ACHN (cell line): ENCODE measurements at regions not wholly inside any gene's neighbourhood (a gene's known extent, or its start where the extent isn't known, plus 50 kb on each side); places are given as distances from the start of the nearest gene placed in this dataset.
"Not testable (repeated sequence)": the region's sequence is repeated elsewhere in the genome, so short reads cannot be mapped to it uniquely, and the experiment has no call there.

Source experiments
- DNase-seq: peaks from one replicate; pipeline ENCODE4 v3.0.0-alpha.2; 2015
- in situ Hi-C: cut with HindIII; loops from 2 replicates; pipeline ENCODE4 v1.10.0; 2017; ENCODE audit warnings: low sequenced_read_pairs, low pct_ligation_motif_present, low pct_unique_long_range_greater_than_20kb

- in situ Hi-C loops, DNase-seq: not testable (repeated sequence)
Observed at GRCh38 chr2:62599674-62600410, 93.8 kb upstream of the TMEM17 start.

GRCh38 chr2:62597323-62597722 is 91.3 kb upstream of the TMEM17 start:
- in situ Hi-C loops, result no loop called here
- no peak for DNase-seq

- DNase-seq, result peak; percentile 23
- in situ Hi-C loops, result no loop called here
Observed at GRCh38 chr2:62596061-62596921, 90.3 kb upstream of the TMEM17 start.

GRCh38 chr2:62595474-62595873 is 89.5 kb upstream of the TMEM17 start:
- in situ Hi-C loops, result no loop called here
- no peak for DNase-seq

GRCh38 chr2:62593825-62594224 is 87.8 kb upstream of the TMEM17 start:
- DNase-seq, result no peak
- in situ Hi-C loops, result no loop called here

- in situ Hi-C loops, result no loop called here
Observed at GRCh38 chr2:62591491-62591890, 85.5 kb upstream of the TMEM17 start.

GRCh38 chr2:62589691-62590356 is 83.8 kb upstream of the TMEM17 start:
- no peak for DNase-seq
- in situ Hi-C loops, result no loop called here

More at GRCh38 chr2:62591491-62591890, 85.5 kb upstream of the TMEM17 start:
- DNase-seq, result no peak

- DNase-seq, result no peak
- in situ Hi-C loops, result no loop called here
Observed at GRCh38 chr2:62587592-62587991, 81.6 kb upstream of the TMEM17 start.

- DNase-seq, result no peak
Observed at GRCh38 chr2:62586981-62587380, 81.0 kb upstream of the TMEM17 start.

GRCh38 chr2:62578803-62579640 is 73.0 kb upstream of the TMEM17 start:
- in situ Hi-C loops, result no loop called here
- peak; percentile 64 for DNase-seq

More at GRCh38 chr2:62586981-62587380, 81.0 kb upstream of the TMEM17 start:
- in situ Hi-C loops, result no loop called here

GRCh38 chr2:62577994-62578781 is 72.2 kb upstream of the TMEM17 start:
- peak; percentile 78 for DNase-seq
- in situ Hi-C loops, result no loop called here

GRCh38 chr2:62576276-62576939 is 70.4 kb upstream of the TMEM17 start:
- in situ Hi-C loops, result no loop called here
- no peak for DNase-seq

- in situ Hi-C loops, result no loop called here
- no peak for DNase-seq
Observed at GRCh38 chr2:62573936-62574335, 67.9 kb upstream of the TMEM17 start.

GRCh38 chr2:62573137-62573731 is 67.2 kb upstream of the TMEM17 start:
- in situ Hi-C loops, result no loop called here
- no peak for DNase-seq

GRCh38 chr2:62570861-62571698 is 65.1 kb upstream of the TMEM17 start:
- in situ Hi-C loops, result no loop called here

More at GRCh38 chr2:62570861-62571698, 65.1 kb upstream of the TMEM17 start:
- peak; percentile 37 for DNase-seq
